Panc1 (cell line): ENCODE measurements at regions not wholly inside any gene's neighbourhood (a gene's known extent, or its start where the extent isn't known, plus 50 kb on each side); places are given as distances from the start of the nearest gene placed in this dataset.
A peak's percentile ranks its signal among the peaks of the same experiment; 100 is the strongest.

Experiments used
- ATAC-seq: fragments of 200-7000 bp; cut with Tn5 transposase; 2 replicates; pipeline ENCODE4 v1.9.1; 2020; ENCODE audit warnings: mild to moderate bottlenecking, moderate library complexity
- BruUV-seq: library from RNA; stranded (reverse); fragments of 400-500 nt; replicated peaks from 2 replicates; lab custom pipeline; 2021; lab: Mats Ljungman, UMichigan
- CTCF ChIA-PET: fragments of 300-600 bp; sonication (Branson Sonifier 250); formaldehyde crosslinking; loops from one replicate; lab custom pipeline; 2022; ENCODE audit warnings: antibody characterized with exemption; lab: Charles Lee
- POLR2A ChIA-PET: fragments of 300-600 bp; sonication (Branson Sonifier 250); formaldehyde crosslinking; loops from one replicate; lab custom pipeline; 2022; ENCODE audit warnings: antibody characterized with exemption; lab: Charles Lee
- DNase-seq: peaks from one replicate; pipeline ENCODE4 v3.0.0-alpha.2; 2010; ENCODE audit warnings: low read depth, low spot score
- H3K27ac ChIP-seq: 2 replicates; pipeline ENCODE4 v1.5.1; 2011; ENCODE audit warnings: mild to moderate bottlenecking, low read length, inconsistent platforms
- H3K27me3 ChIP-seq: fragments of 200-500 bp; sonication (Bioruptor generic); 2 replicates; pipeline ENCODE4 v1.6.0; 2014; ENCODE audit warnings: low read length, inconsistent platforms; ENCODE audit not compliant: control insufficient read depth, insufficient read depth
- H3K36me3 ChIP-seq: fragments of 200-500 bp; sonication (Bioruptor generic); 2 replicates; pipeline ENCODE4 v1.5.1; 2014; ENCODE audit warnings: inconsistent platforms, mild to moderate bottlenecking, low read length, moderate library complexity; ENCODE audit not compliant: control insufficient read depth, insufficient read depth
- H3K4me1 ChIP-seq: 2 replicates; pipeline ENCODE4 v1.5.1; 2011; ENCODE audit warnings: inconsistent platforms, mild to moderate bottlenecking, low read length, moderate library complexity; ENCODE audit not compliant: control insufficient read depth, insufficient read depth
- H3K4me3 ChIP-seq, 2 experiments: 2 replicates each; pipeline ENCODE4 v1.5.1; 2011 to 2012; ENCODE audit warnings: low read depth in 2 of 2, low read length in 2 of 2, mild to moderate bottlenecking in 2 of 2, inconsistent platforms in 1 of 2, moderate library complexity in 1 of 2
- H3K9me3 ChIP-seq: fragments of 200-500 bp; sonication (Bioruptor generic); 2 replicates; pipeline ENCODE4 v1.5.1; 2014; ENCODE audit warnings: low read depth, mild to moderate bottlenecking, inconsistent platforms, low read length, moderate library complexity; ENCODE audit not compliant: control insufficient read depth, insufficient read depth
- POLR2AphosphoS5 ChIP-seq: IDR thresholded peaks from 2 replicates; pipeline ENCODE4 v1.6.1; 2012; ENCODE audit warnings: mild to moderate bottlenecking, low read depth, low read length, moderate library complexity
- SIN3A ChIP-seq: IDR thresholded peaks from 2 replicates; pipeline ENCODE4 v1.6.1; 2012; ENCODE audit warnings: low read depth, mild to moderate bottlenecking, low read length, moderate library complexity, borderline replicate concordance; ENCODE audit not compliant: insufficient read depth
- TCF7L2 ChIP-seq: IDR thresholded peaks from 2 replicates; pipeline ENCODE4 v1.6.1; 2011; ENCODE audit warnings: mild to moderate bottlenecking, low read depth, low read length, inconsistent platforms
- in situ Hi-C: cut with HindIII; loops from 2 replicates; pipeline ENCODE4 v1.10.0; 2016; ENCODE audit warnings: low sequenced_read_pairs, low pct_unique_long_range_greater_than_20kb
- intact Hi-C: fragments of 100-400 bp; cut with micrococcal nuclease; formaldehyde crosslinking; loops from one replicate; pipeline ENCODE4 v1.10.0; 2022; ENCODE audit not compliant: unreplicated experiment
- TF ChIP-seq, protein P1 (sequence below), 2 experiments: IDR thresholded peaks; 2 replicates each; pipeline ENCODE4 v1.6.1; 2011 to 2012; ENCODE audit warnings: low read depth in 2 of 2, control low read depth in 1 of 2, low read length in 1 of 2, mild to moderate bottlenecking in 1 of 2, moderate library complexity in 1 of 2; ENCODE audit not compliant: insufficient read depth in 1 of 2
- TF ChIP-seq, protein P2 (sequence below): fragments of 450-650 bp; IDR thresholded peaks from 2 replicates; pipeline ENCODE4 v1.5.1; 2017; ENCODE audit warnings: mild to moderate bottlenecking

DNA sequence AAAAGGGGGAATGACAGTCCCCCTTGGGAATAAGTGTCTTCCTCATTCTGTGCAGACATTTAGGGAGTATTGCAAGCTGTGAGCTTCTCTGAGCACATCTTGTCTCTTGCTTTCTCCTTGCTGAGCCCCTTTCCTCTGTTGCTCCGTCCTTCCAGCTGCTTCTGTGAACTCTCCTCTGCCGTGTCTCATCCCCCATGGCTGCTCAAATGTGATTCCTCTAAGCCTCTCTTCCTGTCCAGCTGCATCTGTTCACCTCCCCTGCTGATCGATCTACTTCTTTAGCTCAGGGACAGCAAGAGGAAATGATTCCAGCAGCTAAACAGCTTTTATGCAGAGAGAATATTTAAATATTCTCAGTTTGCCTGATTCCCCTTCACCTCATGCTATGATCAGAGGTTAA is 328.0 kb upstream of the DNAJC19 start:
- H3K9me3 ChIP-seq: no peaks in the 10 kb centered on the region
- no peak overlapping the region for H3K4me3 ChIP-seq
- H3K4me1 ChIP-seq: no peaks in the 10 kb centered on the region
- no peaks in the 10 kb centered on the region; the same call in 1 of the 2 replicates for H3K27me3 ChIP-seq
- ATAC-seq (no peak), DNase-seq (no peak)
- BruUV-seq: no TSS peak
- H3K27ac ChIP-seq: no peak overlapping the region
- CTCF ChIA-PET: no interaction called here
- POLR2A ChIA-PET: no interaction called here
- H3K36me3 ChIP-seq: no peaks in the 10 kb centered on the region
- in situ Hi-C loops: no loop called here
- intact Hi-C loops: no loop called here
- TF ChIP-seq POLR2AphosphoS5 (no peak), TCF7L2 (no peak), SIN3A (no peak)
- TF ChIP-seq, protein P1, sequence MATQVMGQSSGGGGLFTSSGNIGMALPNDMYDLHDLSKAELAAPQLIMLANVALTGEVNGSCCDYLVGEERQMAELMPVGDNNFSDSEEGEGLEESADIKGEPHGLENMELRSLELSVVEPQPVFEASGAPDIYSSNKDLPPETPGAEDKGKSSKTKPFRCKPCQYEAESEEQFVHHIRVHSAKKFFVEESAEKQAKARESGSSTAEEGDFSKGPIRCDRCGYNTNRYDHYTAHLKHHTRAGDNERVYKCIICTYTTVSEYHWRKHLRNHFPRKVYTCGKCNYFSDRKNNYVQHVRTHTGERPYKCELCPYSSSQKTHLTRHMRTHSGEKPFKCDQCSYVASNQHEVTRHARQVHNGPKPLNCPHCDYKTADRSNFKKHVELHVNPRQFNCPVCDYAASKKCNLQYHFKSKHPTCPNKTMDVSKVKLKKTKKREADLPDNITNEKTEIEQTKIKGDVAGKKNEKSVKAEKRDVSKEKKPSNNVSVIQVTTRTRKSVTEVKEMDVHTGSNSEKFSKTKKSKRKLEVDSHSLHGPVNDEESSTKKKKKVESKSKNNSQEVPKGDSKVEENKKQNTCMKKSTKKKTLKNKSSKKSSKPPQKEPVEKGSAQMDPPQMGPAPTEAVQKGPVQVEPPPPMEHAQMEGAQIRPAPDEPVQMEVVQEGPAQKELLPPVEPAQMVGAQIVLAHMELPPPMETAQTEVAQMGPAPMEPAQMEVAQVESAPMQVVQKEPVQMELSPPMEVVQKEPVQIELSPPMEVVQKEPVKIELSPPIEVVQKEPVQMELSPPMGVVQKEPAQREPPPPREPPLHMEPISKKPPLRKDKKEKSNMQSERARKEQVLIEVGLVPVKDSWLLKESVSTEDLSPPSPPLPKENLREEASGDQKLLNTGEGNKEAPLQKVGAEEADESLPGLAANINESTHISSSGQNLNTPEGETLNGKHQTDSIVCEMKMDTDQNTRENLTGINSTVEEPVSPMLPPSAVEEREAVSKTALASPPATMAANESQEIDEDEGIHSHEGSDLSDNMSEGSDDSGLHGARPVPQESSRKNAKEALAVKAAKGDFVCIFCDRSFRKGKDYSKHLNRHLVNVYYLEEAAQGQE (IDR thresholded peaks at IDR 0.05; ENCODE audit: insufficient read depth in 1 of 2, low read depth in 2 of 2, low read length in 1 of 2): no peak
- TF ChIP-seq, protein P2, sequence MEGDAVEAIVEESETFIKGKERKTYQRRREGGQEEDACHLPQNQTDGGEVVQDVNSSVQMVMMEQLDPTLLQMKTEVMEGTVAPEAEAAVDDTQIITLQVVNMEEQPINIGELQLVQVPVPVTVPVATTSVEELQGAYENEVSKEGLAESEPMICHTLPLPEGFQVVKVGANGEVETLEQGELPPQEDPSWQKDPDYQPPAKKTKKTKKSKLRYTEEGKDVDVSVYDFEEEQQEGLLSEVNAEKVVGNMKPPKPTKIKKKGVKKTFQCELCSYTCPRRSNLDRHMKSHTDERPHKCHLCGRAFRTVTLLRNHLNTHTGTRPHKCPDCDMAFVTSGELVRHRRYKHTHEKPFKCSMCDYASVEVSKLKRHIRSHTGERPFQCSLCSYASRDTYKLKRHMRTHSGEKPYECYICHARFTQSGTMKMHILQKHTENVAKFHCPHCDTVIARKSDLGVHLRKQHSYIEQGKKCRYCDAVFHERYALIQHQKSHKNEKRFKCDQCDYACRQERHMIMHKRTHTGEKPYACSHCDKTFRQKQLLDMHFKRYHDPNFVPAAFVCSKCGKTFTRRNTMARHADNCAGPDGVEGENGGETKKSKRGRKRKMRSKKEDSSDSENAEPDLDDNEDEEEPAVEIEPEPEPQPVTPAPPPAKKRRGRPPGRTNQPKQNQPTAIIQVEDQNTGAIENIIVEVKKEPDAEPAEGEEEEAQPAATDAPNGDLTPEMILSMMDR: no peak

DNA sequence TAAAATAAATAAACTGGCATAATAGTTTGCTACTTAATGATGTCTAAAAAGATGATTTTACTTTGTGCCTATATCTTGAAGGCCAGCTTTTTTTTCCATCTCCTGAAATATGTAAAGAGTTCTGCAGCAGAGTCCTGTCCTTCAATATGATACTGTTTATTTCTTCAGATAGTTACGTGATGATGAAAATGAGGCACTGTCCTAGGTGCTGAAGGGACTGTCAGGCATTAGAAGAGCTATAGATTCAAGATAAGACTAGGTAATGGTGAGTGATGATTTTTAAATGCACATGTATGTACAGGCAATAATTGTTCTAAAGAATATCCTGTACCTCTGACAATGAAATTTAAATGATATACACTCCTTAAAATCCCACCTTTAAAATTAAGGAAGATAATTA is 326.9 kb upstream of the DNAJC19 start:
- ChIA-PET POLR2A (no interaction called here), CTCF (interaction anchor here (0.9 kb wide), 1 partner anchor 90 kb away, joined by 3 read pairs; no protein-coding TSS in a partner anchor)
- no peaks in the 10 kb centered on the region for H3K36me3 ChIP-seq
- DNase-seq (no peak), ATAC-seq (no peak)
- H3K9me3 ChIP-seq: no peaks in the 10 kb centered on the region
- no peaks in the 10 kb centered on the region; the same call in 1 of the 2 replicates for H3K27me3 ChIP-seq
- H3K4me1 ChIP-seq: no peaks in the 10 kb centered on the region
- BruUV-seq: no TSS peak
- intact Hi-C loops: no loop called here
- H3K4me3 ChIP-seq: no peak overlapping the region
- no peak for TF ChIP-seq POLR2AphosphoS5
- no peak for TF ChIP-seq TCF7L2
- TF ChIP-seq, protein P1 (IDR thresholded peaks at IDR 0.05; ENCODE audit: insufficient read depth in 1 of 2, low read depth in 2 of 2, low read length in 1 of 2): peak; percentile 74 to 85
- TF ChIP-seq, protein P2: no peak
- no peak for TF ChIP-seq SIN3A
- in situ Hi-C loops: no loop called here
- H3K27ac ChIP-seq: no peak overlapping the region
